ENCODE measurements at regions not wholly inside any gene's neighbourhood (a gene's known extent, or its start where the extent isn't known, plus 50 kb on each side); places are given as distances from the start of the nearest gene placed in this dataset.
"Not testable (repeated sequence)": the region's sequence is repeated elsewhere in the genome, so short reads cannot be mapped to it uniquely, and the experiment has no call there.

DNA sequence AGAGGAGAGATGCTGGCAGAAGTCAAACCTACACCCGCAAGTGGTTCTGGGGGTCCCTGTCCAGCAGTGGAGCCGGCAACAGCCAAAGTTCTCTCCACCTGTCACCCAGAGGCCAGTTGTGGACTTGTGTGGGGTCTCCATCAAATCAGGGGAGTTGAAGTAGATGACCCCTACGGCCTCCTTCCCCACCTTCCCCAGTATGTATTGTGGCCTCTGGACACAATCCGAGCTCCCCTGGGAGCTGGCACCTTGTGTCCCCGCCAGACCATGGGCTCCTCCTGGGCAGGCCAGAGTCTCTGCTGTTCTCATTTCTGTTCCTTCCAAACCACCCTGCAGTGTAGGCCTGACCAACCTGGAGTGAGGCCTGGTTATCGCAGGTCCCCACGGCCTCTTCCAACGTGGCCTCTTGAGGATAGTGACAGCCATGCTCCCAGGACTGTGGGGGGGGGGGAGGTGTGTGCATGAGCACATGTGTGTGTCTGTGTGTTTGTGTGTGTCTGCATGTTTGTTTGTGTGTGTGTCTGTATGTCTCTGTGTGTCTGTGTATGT lies 246.4 kb downstream of the MATN1 start:
- DNase-seq, result no peak

- DNase-seq, result no peak
These were observed 246.9 kb downstream of the MATN1 start for GRCh38 chr1:30476476-30476875.

DNA sequence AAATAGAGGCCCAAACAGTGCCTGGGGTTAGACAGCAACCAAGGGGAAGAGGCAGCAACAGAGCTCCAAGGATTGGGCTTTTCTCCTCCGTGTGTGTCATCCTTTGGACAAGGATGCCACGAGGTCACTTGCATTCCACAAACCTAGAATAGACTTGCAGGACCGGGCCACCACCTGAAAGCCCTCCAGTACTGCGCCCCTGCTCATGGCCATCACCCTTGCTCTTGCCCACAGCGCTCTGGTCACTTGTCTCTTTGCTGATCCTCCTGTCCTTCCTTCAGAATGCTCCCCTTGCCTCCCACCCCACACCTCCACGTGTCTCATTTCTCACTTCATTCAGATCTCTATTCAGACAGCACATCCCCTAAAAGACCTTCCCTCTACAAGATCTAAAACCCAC lies 247.4 kb downstream of the MATN1 start:
- no peak for DNase-seq

DNA sequence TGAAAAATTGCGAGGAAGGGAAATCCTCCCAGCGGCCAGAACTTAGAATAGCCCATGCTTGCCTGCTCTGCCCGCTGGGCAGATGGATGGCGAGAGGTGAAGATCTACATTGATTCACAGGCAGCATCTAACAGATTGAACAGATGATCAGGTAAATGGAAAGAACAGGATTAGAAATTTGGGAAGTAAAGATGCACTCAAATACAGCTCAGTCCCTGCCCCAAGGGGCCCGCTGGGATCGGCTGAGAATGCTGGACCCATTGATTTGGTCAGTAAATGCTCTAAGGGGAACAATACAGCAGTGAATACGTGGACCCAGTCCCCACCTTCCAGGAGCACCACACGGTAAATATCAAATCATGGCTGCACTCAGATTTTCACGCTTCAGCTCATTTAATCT lies 248.2 kb downstream of the MATN1 start:
- DNase-seq, result no peak

DNA sequence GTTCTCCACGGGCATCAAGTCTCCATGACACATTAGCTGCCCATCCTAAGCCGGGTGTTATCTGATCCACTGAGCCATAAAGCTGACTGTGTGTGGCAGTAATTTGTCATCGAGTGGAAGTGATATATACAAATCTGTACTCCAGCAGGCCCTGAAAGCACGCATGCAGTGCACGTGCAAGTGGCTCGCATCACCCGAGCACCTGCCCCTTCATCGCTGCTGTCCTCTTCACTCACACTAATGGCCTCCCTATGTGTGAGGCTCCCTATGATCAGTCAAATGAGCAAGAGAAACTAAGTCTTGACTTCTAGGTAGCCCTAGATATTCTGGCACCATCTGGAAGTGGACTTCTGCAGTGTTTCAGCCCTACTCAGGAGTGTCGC lies 248.6 kb downstream of the MATN1 start:
- no peak for DNase-seq

DNA sequence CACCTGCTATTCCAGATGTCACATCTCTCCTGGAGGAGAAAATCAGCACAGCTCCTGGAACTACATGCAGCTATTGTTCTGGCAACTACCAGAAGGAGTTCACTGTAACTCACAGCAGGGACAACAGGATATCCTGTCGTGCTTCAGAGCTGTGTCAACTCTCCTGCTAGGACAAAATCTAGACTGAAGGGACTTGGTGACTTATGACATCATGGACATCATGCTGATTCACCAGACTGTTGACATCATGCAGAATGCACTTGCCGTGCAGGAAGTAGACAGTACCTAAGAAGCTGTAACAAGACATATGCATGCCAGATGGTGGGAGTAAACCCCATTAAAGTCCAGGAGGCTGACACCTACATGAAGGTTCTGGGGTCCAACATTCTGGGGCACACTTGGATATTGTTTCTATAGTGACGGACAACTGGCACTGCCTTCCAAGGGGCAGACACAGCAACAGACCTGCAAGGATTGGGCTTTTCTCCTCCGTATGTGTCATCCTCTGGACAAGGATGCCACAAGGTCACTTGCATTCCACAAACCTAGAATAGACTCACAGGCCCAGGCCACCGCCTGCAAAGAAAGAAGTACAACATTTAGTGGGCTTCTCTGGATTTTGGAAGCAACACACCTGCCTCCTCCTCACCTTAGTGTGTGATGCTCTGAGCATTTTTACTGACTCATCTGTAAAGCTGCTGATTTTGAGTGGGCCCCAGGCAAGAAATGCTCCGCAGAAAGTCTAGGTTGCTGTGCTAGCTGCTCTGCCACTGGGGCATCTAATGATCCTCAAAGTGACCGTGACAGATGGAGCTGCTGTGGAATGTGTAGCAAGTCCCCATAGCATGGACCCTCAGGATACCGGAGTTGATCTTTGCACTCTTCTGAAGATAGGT lies 249.2 kb downstream of the MATN1 start:
- no peak for DNase-seq

GRCh38 chr1:30472526-30472925 lies 250.9 kb downstream of the MATN1 start:
- DNase-seq, result no peak

DNA sequence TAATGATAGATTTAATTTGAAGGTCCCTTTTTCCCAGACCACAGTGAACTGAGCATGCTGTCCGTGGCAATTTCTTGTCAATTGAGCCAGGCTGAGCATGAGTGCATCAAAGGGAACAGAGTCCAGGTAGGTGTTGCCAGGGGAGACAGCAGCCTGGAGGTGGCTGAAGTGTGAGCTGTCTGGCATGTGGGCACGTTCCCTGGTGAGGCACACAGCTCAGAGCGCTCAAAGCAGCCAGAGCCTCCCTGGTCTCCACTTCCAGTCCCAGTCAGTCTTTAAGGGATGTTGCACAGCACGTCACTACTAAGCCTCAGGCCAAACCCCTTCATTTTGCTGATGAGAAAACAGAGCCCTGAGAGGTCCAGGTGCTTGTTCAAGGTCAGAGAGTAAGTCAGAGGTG lies 251.4 kb downstream of the MATN1 start:
- no peak for DNase-seq

- DNase-seq, result no peak
These were observed 252.1 kb downstream of the MATN1 start for GRCh38 chr1:30471307-30471706.

DNA sequence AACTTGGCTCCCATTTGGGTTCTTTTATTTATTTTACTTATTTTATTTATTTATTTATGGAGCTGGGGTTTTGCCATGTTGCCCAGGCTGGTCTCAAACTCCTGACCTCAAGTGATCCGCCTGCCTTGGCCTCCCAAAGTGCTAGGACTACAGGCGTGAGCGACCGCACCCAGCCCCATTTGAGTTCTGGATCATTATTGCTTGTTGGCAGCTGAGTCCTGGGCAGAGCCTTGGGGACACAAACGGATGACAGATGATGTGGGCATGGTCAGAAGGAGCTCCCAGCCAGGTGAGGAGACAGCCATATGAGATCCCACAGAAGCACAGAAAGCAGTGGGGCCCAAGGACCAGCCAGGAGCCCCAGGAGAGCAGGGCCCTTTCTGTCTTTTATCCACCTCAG lies 254.0 kb downstream of the MATN1 start:
- no peak for DNase-seq

- no peak for DNase-seq
These were observed 256.3 kb downstream of the MATN1 start for GRCh38 chr1:30467101-30467500.

GRCh38 chr1:30466610-30467009 lies 256.8 kb downstream of the MATN1 start:
- no peak for DNase-seq

- no peak for DNase-seq
These were observed 257.4 kb downstream of the MATN1 start for GRCh38 chr1:30466026-30466425.

DNA sequence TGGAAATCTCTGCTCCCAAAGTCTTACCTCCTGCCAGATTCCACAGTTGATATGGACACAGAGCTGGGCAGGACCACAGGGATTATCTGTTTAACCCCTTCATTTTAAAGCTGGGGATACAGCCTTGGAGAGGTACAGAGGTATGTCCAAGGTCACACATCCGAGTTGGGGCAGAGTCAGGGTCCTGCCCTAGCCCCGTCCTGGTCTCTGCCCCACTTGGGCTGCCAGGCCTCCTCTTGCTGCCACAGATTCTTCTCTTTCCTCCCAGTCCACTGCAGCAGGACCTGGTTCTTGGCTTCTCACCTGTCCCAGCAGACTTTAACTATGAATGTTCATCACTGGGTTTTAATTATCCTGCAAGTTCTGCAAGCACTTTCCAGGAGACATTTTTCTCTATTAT lies 258.3 kb downstream of the MATN1 start:
- DNase-seq, result no peak

- DNase-seq, result no peak
These were observed 259.2 kb downstream of the MATN1 start for GRCh38 chr1:30464187-30464617.

- DNase-seq, result no peak
These were observed 260.5 kb downstream of the MATN1 start for GRCh38 chr1:30462826-30463425.

GRCh38 chr1:30462166-30462565 lies 261.2 kb downstream of the MATN1 start:
- no peak for DNase-seq

DNA sequence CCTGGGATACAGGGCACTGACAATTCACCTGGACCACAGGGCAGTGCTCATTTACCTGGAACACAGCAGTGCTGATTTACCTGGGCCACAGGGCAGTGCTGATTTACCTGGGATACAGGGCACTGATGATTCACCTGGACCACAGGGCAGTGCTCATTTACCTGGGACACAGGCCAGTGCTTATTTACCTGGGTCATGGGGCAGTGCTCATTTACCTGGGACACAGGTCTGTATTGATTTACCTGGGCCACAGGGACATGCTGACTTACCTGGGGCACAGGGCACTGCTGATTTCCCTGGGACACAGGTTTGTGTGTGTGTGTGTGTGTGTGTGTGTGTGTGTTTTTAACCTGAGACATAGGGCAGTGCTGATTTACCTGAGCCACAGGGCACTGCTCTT lies 261.7 kb downstream of the MATN1 start:
- DNase-seq, result no peak

DNA sequence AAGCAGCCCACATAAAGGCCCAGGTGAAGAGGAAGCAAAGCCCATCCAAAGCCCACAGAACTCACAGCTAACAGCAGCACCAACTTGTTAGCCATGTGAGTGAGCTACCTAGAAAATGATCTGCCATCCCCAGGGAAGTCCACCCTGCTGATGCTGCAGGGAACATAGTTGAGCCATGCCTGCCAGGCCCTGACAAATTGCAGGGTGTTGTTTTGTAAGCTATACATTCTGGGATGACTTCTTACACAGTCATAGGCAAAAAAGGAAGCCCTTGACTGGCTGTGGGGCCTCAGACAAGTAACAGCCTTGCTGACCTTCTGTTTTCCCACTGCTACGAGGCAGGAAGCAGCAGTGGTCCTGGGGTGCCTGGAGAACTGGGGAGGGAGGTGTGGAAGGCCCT lies 262.7 kb downstream of the MATN1 start:
- DNase-seq, result no peak

DNA sequence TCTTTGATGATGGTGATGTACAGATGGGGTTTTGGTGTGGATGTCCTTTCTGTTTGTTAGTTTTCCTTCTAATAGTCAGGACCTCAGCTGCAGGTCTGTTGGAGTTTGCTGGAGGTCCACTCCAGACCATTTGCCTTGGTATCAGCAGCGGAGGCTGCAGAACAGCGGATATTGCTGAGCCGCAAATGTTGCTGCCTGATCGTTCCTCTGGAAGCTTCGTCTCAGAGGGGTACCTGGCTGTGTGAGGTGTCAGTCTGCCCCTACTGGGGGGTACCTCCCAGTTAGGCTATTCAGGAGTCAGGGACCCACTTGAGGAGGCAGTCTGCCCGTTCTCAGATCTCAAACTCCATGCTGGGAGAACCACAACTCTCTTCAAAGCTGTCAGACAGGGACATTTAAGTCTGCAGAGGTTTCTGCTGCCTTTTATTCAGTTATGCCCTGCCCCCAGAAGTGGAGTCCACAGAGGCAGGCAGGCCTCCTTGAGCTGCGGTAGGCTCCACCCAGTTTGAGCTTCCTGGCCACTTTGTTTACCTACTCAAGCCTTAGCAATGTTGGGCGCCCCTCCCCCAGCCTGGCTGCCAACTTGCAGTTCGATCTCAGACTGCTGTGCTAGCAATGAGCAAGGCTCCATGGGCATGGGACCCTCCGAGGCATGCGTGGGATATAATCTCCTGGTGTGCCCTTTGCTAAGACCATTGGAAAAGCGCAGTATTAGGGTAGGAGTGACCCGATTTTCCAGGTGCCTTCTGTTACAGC lies 264.5 kb downstream of the MATN1 start:
- not testable (repeated sequence) for DNase-seq

DNA sequence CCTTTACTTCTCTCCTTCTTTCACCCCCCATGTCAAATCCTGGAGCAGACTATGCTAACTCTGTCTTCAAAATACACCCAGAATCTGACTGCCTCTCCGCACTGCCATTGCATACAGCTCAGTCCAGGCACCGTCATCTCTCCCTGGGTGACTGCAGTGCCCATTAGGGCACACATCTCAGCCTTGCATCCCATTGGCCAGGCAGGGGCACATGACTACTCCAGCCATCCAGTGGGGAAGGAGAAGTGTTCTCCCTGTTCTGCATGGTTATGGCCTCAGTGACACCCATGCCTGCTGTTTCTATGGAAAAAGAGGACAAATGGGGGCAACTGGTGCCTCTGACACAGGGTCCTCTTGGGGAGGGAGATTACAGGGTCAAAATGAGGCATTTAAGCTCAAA lies 270.5 kb downstream of the MATN1 start:
- no peak for DNase-seq

DNA sequence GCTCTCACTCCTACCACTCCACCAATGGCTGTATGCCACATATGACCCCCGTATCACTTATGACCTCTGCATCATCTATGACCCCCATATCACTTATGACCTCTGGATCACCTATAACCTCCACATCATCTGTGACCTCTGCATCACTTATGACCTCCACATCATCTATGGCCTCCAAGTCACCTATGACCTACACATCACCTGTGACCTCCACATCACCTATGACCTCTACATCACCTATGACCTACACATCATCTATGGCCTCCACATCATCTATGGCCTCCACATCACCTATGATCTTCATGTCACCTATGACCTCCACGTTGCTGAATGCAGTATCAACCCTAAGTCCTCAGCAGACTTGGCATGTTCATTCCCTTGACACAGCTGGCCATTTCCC lies 271.2 kb downstream of the MATN1 start:
- no peak for DNase-seq

GRCh38 chr1:30451532-30452125 lies 271.8 kb downstream of the MATN1 start:
- no peak for DNase-seq
